ENCODE measurements at regions not wholly inside any gene's neighbourhood (a gene's known extent, or its start where the extent isn't known, plus 50 kb on each side); places are given as distances from the start of the nearest gene placed in this dataset.
"Not testable (repeated sequence)": the region's sequence is repeated elsewhere in the genome, so short reads cannot be mapped to it uniquely, and the experiment has no call there.

DNA sequence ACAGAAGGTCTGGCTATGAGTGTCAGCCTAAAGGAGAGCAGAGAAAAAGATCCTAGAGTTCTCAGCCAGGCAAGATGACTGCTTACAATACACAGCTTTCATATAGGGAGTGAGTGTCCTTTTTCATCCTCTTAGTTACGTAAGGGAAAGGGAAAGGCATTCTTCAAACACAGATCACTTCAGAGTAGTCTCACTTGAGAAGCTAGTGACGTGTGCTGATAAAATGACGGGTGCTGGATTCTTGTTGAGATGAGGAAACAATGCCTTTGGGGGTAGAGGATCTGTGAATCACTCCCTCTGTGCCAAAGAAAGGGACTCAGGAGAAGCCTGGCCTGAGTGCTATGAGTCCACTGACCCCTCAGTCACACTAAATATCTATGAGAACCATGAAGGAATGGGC lies 117.3 kb downstream of the QRSL1 start:
- peak; percentile 43 to 91 for DNase-seq (ENCODE audit: low read depth in 2 of 2)

DNA sequence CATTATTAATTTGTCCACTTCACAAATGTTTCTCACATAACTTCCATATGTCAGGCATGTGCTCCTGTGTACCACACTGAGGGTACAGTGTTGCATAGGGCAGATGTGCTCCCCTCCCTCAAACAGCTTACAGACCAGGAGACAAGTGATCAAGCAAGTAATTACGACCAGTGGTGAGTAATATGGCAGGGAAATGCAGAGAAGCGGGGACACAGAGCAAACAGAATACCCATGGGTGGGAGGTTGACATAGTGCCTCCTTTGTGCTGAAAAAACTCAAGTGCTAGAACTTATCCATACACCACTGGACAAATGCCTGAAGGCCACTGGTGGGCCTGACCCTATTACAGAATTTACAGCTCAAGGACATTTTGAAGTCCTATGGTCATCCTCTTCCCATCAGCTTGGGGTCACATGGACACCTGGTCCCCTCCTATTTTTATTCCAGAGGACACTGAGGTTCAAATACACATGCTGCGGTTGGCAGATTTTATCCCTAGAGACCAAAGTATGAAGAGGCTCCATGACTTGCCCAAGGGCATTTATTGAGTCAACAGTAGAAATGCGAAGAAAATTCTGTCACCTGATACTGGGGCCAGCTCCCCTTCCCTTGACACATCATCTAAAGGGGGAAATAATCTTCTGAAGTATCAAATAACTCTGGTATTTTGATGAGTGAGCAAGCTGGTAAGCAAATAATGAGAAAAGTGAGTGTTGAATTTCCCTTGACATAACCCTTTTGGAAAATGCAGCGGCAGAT lies 116.6 kb downstream of the QRSL1 start:
- no peak for DNase-seq (ENCODE audit: low read depth in 2 of 2)
- H3K4me3 ChIP-seq (replicated peaks in 1 of 2; ENCODE audit: low read depth in 2 of 2, low read length in 2 of 2), result no peak overlapping the region

More for the DNA sequence above, 117.3 kb downstream of the QRSL1 start:
- no peak for TF ChIP-seq CTCF (IDR thresholded peaks at IDR 0.05; ENCODE audit: low read depth, low read length)
- H3K4me3 ChIP-seq (replicated peaks in 1 of 2; ENCODE audit: low read depth in 2 of 2, low read length in 2 of 2), result no peak overlapping the region

DNA sequence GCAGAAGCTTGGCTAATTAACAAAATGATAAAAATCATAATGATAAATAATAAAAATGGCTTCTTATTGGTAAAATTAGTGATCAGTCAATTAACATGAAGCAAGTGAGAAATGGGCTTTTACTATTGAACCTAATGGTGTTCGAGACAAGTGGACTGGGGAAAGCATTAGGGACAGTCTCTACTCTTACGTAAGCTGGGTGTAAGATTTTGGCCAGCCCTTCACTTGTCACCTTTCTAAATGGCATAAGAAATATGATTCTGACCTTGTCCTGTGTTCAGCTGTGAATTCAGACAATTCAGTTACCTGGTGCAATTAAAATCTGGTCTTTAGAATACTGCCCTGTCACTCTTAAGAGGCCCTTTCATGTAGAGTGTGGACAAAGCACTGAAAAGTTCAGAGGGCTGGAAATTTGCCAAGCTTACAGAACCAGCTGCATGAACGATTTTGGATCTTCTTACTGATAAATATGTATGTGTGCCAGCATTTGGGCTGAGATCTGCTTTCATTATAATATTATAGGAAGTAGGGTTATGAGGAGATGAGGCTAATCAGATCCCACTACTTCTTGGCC lies 115.9 kb downstream of the QRSL1 start:
- no peak for DNase-seq (ENCODE audit: low read depth in 2 of 2)
- no peak overlapping the region for H3K4me3 ChIP-seq (replicated peaks in 1 of 2; ENCODE audit: low read depth in 2 of 2, low read length in 2 of 2)
- no peak for TF ChIP-seq CTCF (IDR thresholded peaks at IDR 0.05; ENCODE audit: low read depth, low read length)

More for the DNA sequence above, 116.6 kb downstream of the QRSL1 start:
- no peak for TF ChIP-seq CTCF (IDR thresholded peaks at IDR 0.05; ENCODE audit: low read depth, low read length)

DNA sequence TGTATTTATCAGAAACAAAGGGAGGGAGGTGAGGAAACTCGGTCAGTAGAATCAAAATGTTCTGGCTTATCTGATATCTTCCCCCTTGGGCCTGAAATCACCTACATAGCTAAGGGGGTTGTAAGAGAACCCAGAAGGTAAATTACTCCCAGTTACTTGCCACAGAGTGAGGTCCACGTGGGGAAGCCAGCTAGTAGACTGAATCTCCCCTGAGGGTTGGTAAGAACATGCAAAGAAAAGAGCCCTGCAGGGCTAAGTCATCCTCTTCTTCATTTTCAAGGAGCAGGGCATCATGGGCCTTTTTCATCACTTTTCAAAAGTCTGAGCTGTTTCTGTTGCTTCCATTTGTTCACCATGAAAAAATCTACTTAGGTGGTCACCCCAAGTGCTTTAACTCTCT lies 115.4 kb downstream of the QRSL1 start:
- DNase-seq (ENCODE audit: low read depth in 2 of 2), result no peak
- TF ChIP-seq CTCF (IDR thresholded peaks at IDR 0.05; ENCODE audit: low read depth, low read length), result no peak
- H3K4me3 ChIP-seq (replicated peaks in 1 of 2; ENCODE audit: low read depth in 2 of 2, low read length in 2 of 2), result no peak overlapping the region

- not testable (repeated sequence) for DNase-seq (ENCODE audit: low read depth in 2 of 2); H3K4me3 ChIP-seq (replicated peaks in 1 of 2; ENCODE audit: low read depth in 2 of 2, low read length in 2 of 2)
Measured at GRCh38 chr6:106744029-106744428, 114.7 kb downstream of the QRSL1 start.

DNA sequence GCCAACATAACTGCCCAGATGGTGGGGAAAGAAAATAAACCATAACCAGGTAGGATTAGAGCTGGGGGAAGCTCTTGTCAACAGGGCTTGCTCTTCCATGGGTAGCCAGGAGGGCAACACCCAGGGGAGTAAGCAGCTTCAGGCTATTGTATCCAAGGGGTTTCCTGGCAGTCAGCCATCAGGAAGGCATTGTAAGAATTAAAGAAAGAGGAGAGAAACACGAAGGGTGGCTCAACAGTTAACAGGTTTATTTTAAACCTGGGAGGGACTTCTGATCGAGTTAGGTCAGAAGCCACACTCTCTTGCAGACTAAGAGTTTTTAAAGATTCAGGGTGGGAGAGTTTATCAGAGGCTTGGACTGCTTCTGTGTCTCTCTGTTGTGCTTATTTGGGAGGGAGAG lies 114.2 kb downstream of the QRSL1 start:
- DNase-seq (ENCODE audit: low read depth in 2 of 2), result no peak
- TF ChIP-seq CTCF (IDR thresholded peaks at IDR 0.05; ENCODE audit: low read depth, low read length), result no peak
- no peak overlapping the region for H3K4me3 ChIP-seq (replicated peaks in 1 of 2; ENCODE audit: low read depth in 2 of 2, low read length in 2 of 2)

GRCh38 chr6:106740287-106740686 lies 110.9 kb downstream of the QRSL1 start:
- no peak for TF ChIP-seq CTCF (IDR thresholded peaks at IDR 0.05; ENCODE audit: low read depth, low read length)
- DNase-seq (ENCODE audit: low read depth in 2 of 2), result no peak
- H3K4me3 ChIP-seq (replicated peaks in 1 of 2; ENCODE audit: low read depth in 2 of 2, low read length in 2 of 2), result no peak overlapping the region

All from cardiac fibroblast (primary cell).